ENCODE measurements at regions not wholly inside any gene's neighbourhood (a gene's known extent, or its start where the extent isn't known, plus 50 kb on each side); places are given as distances from the start of the nearest gene placed in this dataset.

DNA sequence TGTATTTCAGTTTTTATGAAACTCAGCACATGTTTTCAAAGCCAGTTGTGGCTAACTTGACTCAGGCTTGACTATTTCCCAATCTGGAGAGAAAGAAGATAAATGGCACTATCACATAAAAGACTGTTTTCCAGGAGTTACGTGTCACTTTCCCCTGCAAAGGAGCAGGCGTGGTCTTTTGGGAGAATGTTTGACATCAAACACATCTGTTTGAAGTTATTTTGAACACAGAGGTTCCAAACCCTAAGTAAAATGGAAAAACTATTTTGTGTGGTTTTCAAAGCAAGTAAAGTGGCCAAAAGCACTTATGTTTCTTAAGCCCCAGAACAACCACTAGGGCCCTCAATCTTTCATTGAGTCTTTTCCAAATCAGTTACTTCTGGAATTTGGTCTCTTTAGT lies 89.7 kb downstream of the FOXF2 start:
- Histone ChIP-seq H3K27me3 (replicated peaks; ENCODE audit: insufficient read depth) (no peaks in the 10 kb centered on the region), H3K79me2 (ENCODE audit: insufficient read depth) (no peaks in the 10 kb centered on the region), H3K36me3 (ENCODE audit: low read depth) (no peaks in the 10 kb centered on the region), H3K4me3 (peak overlapping the region; percentile 20; the same call in 1 of the 2 replicates), H4K20me1 (ENCODE audit: insufficient read depth) (no peaks in the 10 kb centered on the region), H3F3A (ENCODE audit: insufficient read depth) (peaks cover 35% of the 10 kb centered on the region), H3K27ac (peak overlapping the region; percentile 82), H3K4me2 (ENCODE audit: unreplicated experiment) (peak overlapping the region; percentile 72), H3K4me1 (ENCODE audit: insufficient read depth) (peaks cover 45% of the 10 kb centered on the region), H3K9ac (0 out of 2 replicates have a peak overlapping the region, but pooled peaks have one; percentile 13), H3K9me3 (ENCODE audit: low read depth) (no peaks in the 10 kb centered on the region), H3K9me2 (ENCODE audit: insufficient read depth) (no peaks in the 10 kb centered on the region), H2AFZ (no peak overlapping the region)
- WGBS, 2 experiments (ENCODE audit: low coverage in 1 of 2, low lambda C conversion rate in 2 of 2, missing lambda C conversion rate in 2 of 2): 2 to 6% methylated on average over 2 of the region's 2 CpGs
- in situ Hi-C loops (cut with MboI): no loop called here
- TF ChIP-seq EZH2 (IDR thresholded peaks at IDR 0.05; ENCODE audit: insufficient read depth, poor library complexity, severe bottlenecking) (no peak), EZH2phosphoT487 (IDR thresholded peaks at IDR 0.05; ENCODE audit: insufficient read depth, low read depth) (0 out of 2 replicates have a peak, but pooled peaks have one; percentile 49)
- DNase-seq: peak; percentile 90

GRCh38 chr6:1479601-1480221 lies 90.3 kb downstream of the FOXF2 start:
- H3K27me3 ChIP-seq (replicated peaks; ENCODE audit: insufficient read depth): no peaks in the 10 kb centered on the region
- no peaks in the 10 kb centered on the region for H3K9me3 ChIP-seq (ENCODE audit: low read depth)
- H3K4me3 ChIP-seq: peak overlapping the region; percentile 20; the same call in 1 of the 2 replicates
- H3K4me1 ChIP-seq (ENCODE audit: insufficient read depth): peaks cover 45% of the 10 kb centered on the region
- no peaks in the 10 kb centered on the region for H4K20me1 ChIP-seq (ENCODE audit: insufficient read depth)
- no peaks in the 10 kb centered on the region for H3K9me2 ChIP-seq (ENCODE audit: insufficient read depth)
- peak overlapping the region; percentile 13; the same call in 1 of the 2 replicates for H3K9ac ChIP-seq
- no peak for DNase-seq
- 75% methylated on average over 3 of the region's 3 CpGs for WGBS, 2 experiments (ENCODE audit: low coverage in 1 of 2, low lambda C conversion rate in 2 of 2, missing lambda C conversion rate in 2 of 2)
- in situ Hi-C loops (cut with MboI): no loop called here
- H2AFZ ChIP-seq: peak overlapping the region; percentile 48; the same call in 1 of the 2 replicates
- peak overlapping the region; percentile 82 for H3K27ac ChIP-seq
- H3F3A ChIP-seq (ENCODE audit: insufficient read depth): peaks cover 35% of the 10 kb centered on the region
- H3K4me2 ChIP-seq (ENCODE audit: unreplicated experiment): peak overlapping the region; percentile 72
- H3K79me2 ChIP-seq (ENCODE audit: insufficient read depth): no peaks in the 10 kb centered on the region
- H3K36me3 ChIP-seq (ENCODE audit: low read depth): no peaks in the 10 kb centered on the region
- TF ChIP-seq EZH2phosphoT487 (IDR thresholded peaks at IDR 0.05; ENCODE audit: insufficient read depth, low read depth) (no peak), EZH2 (IDR thresholded peaks at IDR 0.05; ENCODE audit: insufficient read depth, poor library complexity, severe bottlenecking) (no peak)

- Histone ChIP-seq H3K9ac (peak overlapping the region; percentile 47), H2AFZ (no peak overlapping the region), H3K36me3 (ENCODE audit: low read depth) (no peaks in the 10 kb centered on the region), H3K4me3 (no peak overlapping the region), H3K4me1 (ENCODE audit: insufficient read depth) (peaks cover 59% of the 10 kb centered on the region), H4K20me1 (ENCODE audit: insufficient read depth) (no peaks in the 10 kb centered on the region), H3F3A (ENCODE audit: insufficient read depth) (peaks cover 44% of the 10 kb centered on the region), H3K9me2 (ENCODE audit: insufficient read depth) (no peaks in the 10 kb centered on the region), H3K79me2 (ENCODE audit: insufficient read depth) (no peaks in the 10 kb centered on the region), H3K4me2 (ENCODE audit: unreplicated experiment) (peak overlapping the region; percentile 58), H3K27ac (peak overlapping the region; percentile 90), H3K9me3 (ENCODE audit: low read depth) (no peaks in the 10 kb centered on the region), H3K27me3 (replicated peaks; ENCODE audit: insufficient read depth) (no peaks in the 10 kb centered on the region)
- TF ChIP-seq EZH2 (IDR thresholded peaks at IDR 0.05; ENCODE audit: insufficient read depth, poor library complexity, severe bottlenecking): no peak
- TF ChIP-seq EZH2phosphoT487 (IDR thresholded peaks at IDR 0.05; ENCODE audit: insufficient read depth, low read depth): no peak
- in situ Hi-C loops (cut with MboI): no loop called here
- WGBS, 2 experiments (ENCODE audit: low coverage in 1 of 2, low lambda C conversion rate in 2 of 2, missing lambda C conversion rate in 2 of 2): 33 to 45% methylated on average over 1 of the region's 1 CpG
- DNase-seq: peak; percentile 96
Observed at GRCh38 chr6:1481286-1481685, 91.9 kb downstream of the FOXF2 start.

GRCh38 chr6:1482381-1483166 lies 93.2 kb downstream of the FOXF2 start:
- peaks cover 44% of the 10 kb centered on the region for H3F3A ChIP-seq (ENCODE audit: insufficient read depth)
- WGBS, 2 experiments (ENCODE audit: low coverage in 1 of 2, low lambda C conversion rate in 2 of 2, missing lambda C conversion rate in 2 of 2): 98% methylated on average over 9 of the region's 9 CpGs

More at GRCh38 chr6:1482381-1483166, 93.2 kb downstream of the FOXF2 start:
- in situ Hi-C loops (cut with MboI): no loop called here
- Histone ChIP-seq H3K4me1 (ENCODE audit: insufficient read depth) (peaks cover 62% of the 10 kb centered on the region), H3K27ac (peak overlapping the region; percentile 90), H3K9me3 (ENCODE audit: low read depth) (no peaks in the 10 kb centered on the region), H3K9ac (peak overlapping the region; percentile 47; the same call in 1 of the 2 replicates), H3K27me3 (replicated peaks; ENCODE audit: insufficient read depth) (no peaks in the 10 kb centered on the region), H3K4me2 (ENCODE audit: unreplicated experiment) (peak overlapping the region; percentile 58), H3K36me3 (ENCODE audit: low read depth) (no peaks in the 10 kb centered on the region), H4K20me1 (ENCODE audit: insufficient read depth) (no peaks in the 10 kb centered on the region), H2AFZ (no peak overlapping the region), H3K4me3 (no peak overlapping the region), H3K9me2 (ENCODE audit: insufficient read depth) (no peaks in the 10 kb centered on the region), H3K79me2 (ENCODE audit: insufficient read depth) (no peaks in the 10 kb centered on the region)
- TF ChIP-seq EZH2 (IDR thresholded peaks at IDR 0.05; ENCODE audit: insufficient read depth, poor library complexity, severe bottlenecking) (no peak), EZH2phosphoT487 (IDR thresholded peaks at IDR 0.05; ENCODE audit: insufficient read depth, low read depth) (no peak)
- DNase-seq: peak; percentile 35
